ENCODE measurements at regions not wholly inside any gene's neighbourhood (a gene's known extent, or its start where the extent isn't known, plus 50 kb on each side); places are given as distances from the start of the nearest gene placed in this dataset.

- DNase-seq, result no peak
Measured at GRCh38 chr5:171632616-171633015, 153.0 kb upstream of the SMIM23 start.

DNA sequence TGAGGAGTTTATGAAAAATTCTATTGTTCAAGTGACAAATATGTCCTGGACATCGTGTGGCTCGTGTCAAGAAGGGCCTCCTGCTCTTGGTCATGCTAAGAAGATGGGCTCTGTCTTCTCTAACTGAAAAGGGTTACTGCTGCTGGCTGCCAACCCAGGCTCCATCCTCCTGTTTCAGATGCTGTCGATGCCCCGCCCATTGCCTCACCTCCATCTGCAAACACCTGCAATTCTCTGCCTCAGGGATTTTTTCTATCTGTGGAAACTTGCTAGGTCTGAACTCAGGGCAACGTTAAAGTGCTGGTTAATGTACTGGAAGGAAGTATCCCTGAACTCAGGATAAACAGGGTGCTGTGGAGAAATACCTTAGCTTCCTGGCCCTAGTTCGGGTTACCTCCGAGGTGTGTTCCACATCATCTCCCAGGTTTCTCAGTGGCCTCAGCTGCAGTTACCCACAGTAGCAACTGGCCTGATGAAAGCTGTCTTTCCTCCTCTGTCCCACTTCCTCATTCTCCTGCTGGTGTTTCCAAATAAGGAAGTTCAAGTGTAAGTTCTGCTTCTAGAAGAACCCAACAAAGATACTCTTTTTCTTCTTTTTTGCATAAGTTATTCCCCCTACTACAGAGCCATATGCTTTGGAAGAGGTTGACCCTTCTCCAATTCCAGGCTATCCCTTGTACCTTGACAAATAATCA is 151.7 kb upstream of the SMIM23 start:
- peak in 1 of 2 donors; percentile 15 for DNase-seq

- DNase-seq, result no peak
Measured at GRCh38 chr5:171634511-171634910, 151.1 kb upstream of the SMIM23 start.

DNA sequence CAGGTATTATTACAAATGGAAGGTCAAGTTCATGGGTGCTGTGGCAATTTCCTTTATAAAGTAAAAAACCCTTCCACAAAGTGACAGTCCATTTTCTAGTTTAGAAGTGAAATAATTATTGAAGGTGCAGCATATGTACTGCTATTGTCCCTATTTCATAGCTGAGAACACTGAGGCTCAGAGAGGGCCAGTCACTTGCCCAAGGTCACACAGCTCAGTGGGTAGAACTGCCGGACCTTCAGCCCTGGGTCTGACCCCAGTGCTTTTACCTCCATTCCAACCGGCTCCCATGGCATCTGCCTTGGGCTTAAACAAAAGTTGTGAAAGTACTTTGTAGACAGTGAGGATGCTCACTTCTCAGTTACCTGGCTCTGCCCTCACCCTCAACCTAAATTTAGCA is 150.6 kb upstream of the SMIM23 start:
- no peak for DNase-seq

DNA sequence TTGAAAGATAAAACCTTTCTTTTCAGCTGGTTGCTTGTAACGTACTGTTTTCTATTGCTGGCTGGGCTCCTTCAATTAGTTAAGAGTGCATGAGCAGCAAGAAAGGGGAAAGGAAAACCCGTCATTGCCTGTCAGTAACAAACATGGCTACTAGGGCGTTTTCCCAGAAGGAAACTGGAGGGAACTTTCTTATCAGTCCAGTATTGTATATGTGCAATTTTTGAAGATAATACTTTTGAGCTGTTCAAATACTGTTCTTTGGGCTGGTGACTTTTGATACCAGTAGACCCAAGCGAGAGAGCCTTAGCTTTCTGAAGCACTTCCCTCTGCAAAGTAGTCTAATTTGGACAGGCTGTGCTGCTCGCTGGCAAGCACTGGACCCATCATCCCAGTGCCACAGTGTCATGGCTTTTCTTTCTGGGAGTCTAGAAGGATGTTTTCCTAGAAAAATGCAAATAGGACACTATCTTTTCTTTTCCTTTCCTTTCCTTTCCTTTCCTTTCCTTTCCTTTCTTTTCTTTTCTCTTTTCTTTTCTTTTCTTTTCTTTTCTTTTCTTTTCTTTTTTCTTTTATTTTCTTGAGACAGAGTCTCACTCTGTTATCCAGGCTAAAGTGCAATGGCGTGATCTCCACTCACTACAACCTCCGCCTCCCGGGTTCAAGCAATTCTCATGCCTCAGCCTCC is 149.9 kb upstream of the SMIM23 start:
- no peak for DNase-seq

DNA sequence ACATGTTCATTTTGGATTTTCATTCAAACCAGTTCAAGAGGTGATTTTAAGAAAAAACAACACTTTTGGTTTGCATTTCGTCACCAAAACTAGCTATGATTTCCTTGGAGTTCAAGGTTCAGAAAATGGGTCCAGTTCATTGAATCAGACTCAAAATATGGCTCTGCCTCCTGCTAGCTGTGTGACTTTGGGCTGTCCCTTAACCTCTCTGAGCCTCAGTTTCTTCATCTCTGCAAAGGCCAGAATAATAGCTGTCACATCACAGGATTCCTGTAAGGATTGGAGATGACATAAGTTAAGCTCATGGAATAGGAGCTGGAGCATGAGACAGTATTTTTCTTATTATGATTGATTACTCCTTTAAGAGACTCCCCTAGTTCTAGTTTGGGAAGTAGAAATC is 147.8 kb upstream of the SMIM23 start:
- DNase-seq, result no peak

- DNase-seq, result no peak
Measured at GRCh38 chr5:171639205-171639621, 146.4 kb upstream of the SMIM23 start.

GRCh38 chr5:171639966-171640365 is 145.7 kb upstream of the SMIM23 start:
- DNase-seq, result no peak

GRCh38 chr5:171640480-171640879 is 145.1 kb upstream of the SMIM23 start:
- DNase-seq, result no peak

- DNase-seq, result no peak
Measured at GRCh38 chr5:171641891-171642290, 143.7 kb upstream of the SMIM23 start.

DNA sequence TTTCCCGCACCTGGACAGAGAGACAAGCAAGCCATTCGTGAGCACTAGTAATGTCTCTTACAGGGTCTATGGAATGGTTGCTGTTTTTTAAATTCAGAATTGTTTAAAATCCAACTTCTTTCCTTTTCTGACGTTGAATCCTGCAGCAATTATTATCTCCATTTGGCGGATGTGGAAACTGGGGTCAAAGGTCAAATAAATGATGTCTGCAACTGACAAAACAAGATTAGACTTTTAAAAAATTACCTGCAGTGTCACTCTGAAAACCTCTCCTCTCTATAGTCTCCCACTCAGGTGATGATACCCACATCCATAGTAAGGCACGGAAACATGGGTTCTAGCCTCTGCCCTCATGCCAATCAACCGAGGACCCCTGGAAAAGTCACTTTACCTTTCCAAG is 142.7 kb upstream of the SMIM23 start:
- no peak for DNase-seq

DNA sequence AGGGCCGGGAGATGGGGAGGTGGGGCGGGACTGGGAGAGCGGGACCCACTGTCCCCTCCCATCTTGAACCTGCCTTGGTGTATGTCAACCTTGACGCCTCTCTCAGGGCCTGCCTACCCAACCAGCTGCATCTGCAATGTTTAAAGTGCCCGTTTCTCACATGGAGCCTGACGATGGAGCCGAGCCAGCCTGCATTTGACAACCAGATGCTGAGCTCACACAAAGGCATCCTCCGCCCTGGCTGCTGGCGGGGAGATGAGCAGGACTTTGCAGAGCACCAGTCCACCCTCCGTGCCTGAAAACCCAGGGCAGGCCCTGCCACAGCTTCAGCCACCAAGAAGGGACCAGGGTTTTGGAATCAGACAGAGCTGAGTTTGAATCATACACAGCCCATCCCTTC is 141.1 kb upstream of the SMIM23 start:
- DNase-seq, result no peak

GRCh38 chr5:171646102-171647042 is 139.2 kb upstream of the SMIM23 start:
- DNase-seq, result no peak

GRCh38 chr5:171647043-171647903 is 138.3 kb upstream of the SMIM23 start:
- DNase-seq, result no peak

GRCh38 chr5:171647904-171648260 is 137.7 kb upstream of the SMIM23 start:
- DNase-seq, result no peak

GRCh38 chr5:171648279-171649074 is 137.1 kb upstream of the SMIM23 start:
- DNase-seq, result no peak

- no peak for DNase-seq
Measured at GRCh38 chr5:171649075-171649401, 136.6 kb upstream of the SMIM23 start.

DNA sequence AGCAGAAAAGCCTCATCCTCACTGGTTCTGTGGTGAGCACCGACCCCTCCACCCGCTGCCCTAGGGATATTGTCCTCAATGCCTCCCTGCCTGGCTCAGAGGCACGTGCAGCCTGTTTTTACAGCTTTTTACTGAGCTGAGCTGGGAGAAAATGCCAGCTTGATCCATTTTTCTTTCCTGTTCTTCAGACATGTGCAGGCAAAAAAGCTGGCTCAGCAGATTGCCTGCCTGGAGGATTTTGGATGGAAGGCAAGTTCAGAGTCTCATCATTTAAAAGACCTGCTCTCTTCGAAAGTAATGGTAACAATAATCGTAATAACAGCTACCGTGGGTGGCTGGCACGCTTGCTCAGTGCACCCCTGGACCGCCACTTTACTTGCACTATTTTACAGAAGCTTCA is 135.0 kb upstream of the SMIM23 start:
- no peak for DNase-seq

DNA sequence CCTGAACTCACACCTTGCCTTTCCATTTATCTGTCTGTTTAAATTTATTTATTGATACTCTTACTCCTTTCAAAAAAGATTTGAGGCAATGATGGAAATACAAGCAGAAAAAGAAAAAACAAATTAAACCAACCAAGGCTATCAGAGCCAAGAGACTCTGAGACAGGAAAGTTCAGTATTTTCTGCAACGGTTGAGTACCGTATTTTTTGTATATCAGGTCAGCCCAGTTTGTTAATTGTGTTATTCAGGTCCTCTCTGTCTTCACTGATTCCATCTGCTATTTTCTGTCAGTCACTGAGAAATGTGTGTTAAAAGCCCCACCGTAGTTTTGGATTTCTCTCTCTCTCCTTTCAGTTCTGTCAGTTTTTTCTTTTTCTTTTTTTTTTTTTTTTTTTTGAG is 134.5 kb upstream of the SMIM23 start:
- no peak for DNase-seq

- no peak for DNase-seq
Measured at GRCh38 chr5:171654881-171655280, 130.7 kb upstream of the SMIM23 start.

- no peak for DNase-seq
Measured at GRCh38 chr5:171657473-171657872, 128.1 kb upstream of the SMIM23 start.

GRCh38 chr5:171659896-171660295 is 125.7 kb upstream of the SMIM23 start:
- DNase-seq, result no peak

Measured in CD4-positive, alpha-beta T cell treated with Interleukin-1 beta for 1 hour (primary cell).